ENCODE measurements at regions not wholly inside any gene's neighbourhood (a gene's known extent, or its start where the extent isn't known, plus 50 kb on each side); places are given as distances from the start of the nearest gene placed in this dataset.

DNA sequence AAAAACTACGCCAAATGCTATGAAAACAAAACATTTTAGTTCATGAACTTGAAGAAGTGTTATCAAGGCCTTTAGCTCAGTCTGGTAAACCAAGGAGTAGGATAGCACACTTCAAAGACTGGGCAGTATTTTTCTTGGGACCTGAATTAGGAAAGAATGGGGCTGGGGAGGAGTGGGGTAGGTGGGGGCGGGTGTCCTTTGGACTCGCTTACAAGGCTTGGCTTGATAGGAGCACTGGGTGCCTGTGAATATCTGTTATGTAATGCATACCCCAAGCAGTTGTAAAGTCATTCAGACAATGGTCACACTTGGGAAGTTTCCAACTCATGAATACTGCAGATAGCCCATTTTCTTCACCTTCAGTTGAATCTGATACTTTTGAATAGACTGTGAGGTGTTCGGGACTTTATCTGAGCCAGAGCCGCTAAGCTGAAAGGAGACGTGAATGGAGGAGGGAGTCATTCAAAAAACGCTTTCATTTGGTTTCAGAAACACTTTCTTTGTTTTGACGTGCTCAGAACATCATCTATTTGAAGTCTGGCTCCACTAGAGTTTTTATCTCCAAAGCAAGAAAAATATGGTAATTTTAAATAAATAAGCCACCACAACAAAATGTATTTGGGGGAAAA lies 70.1 kb upstream of the FAM204A start:
- Histone ChIP-seq H3K9ac (ENCODE audit: insufficient read depth, low read depth, low read length) (no peak overlapping the region), H4K20me1 (ENCODE audit: insufficient read depth, low read length) (no peaks in the 10 kb centered on the region), H3K4me1 (ENCODE audit: insufficient read depth, low read length) (no peaks in the 10 kb centered on the region), H2AFZ (ENCODE audit: low read length) (no peak overlapping the region), H3K4me3 (replicated peaks in 1 of 3; ENCODE audit: insufficient read depth in 1 of 3, low read depth in 2 of 3, low read length in 3 of 3) (no peak overlapping the region), H3K9me3 (ENCODE audit: low read length) (no peaks in the 10 kb centered on the region), H3K79me2 (ENCODE audit: insufficient read depth, low read length) (no peaks in the 10 kb centered on the region), H3K4me2 (ENCODE audit: low read depth, low read length) (no peak overlapping the region), H3K27ac (ENCODE audit: extremely low read length, insufficient read depth, low read length) (no peak overlapping the region), H3K27me3 (ENCODE audit: control insufficient read depth in 1 of 2, insufficient read depth in 2 of 2, low read length in 2 of 2) (peaks cover 0 to 44% of the 10 kb centered on the region in 2 experiments; a peak in 2 of 5 replicates), H3K36me3 (replicated peaks in 1 of 2; ENCODE audit: control insufficient read depth in 1 of 2, insufficient read depth in 2 of 2, low read length in 2 of 2) (no peaks in the 10 kb centered on the region)
- FAIRE-seq (no peak), DNase-seq (ENCODE audit: low spot score) (no peak), ATAC-seq (no peak)
- in situ Hi-C loops (cut with HindIII; ENCODE audit: extremely low pct_ligation_motif_present, low pct_unique_long_range_greater_than_20kb) (no loop called here), intact Hi-C loops (cut with micrococcal nuclease; ENCODE audit: unreplicated experiment) (no loop called here)
- POLR2A ChIA-PET, result no interaction called here
- no TSS peak for BruUV-seq (replicated peaks)
- no peak for TF ChIP-seq THAP11 (CRISPR knock-in tag; IDR thresholded peaks at IDR 0.05)
- TF ChIP-seq SIN3B (IDR thresholded peaks at IDR 0.05; ENCODE audit: low read length), result no peak
- TF ChIP-seq ZNF354B (CRISPR knock-in tag; IDR thresholded peaks at IDR 0.05), result no peak
- CTCF ChIA-PET (ENCODE audit: low intra/inter-chr PET ratio, low total read pairs), result no interaction called here
- 15% methylated on average over 8 of the region's 8 CpGs for WGBS (ENCODE audit: low lambda C conversion rate)

DNA sequence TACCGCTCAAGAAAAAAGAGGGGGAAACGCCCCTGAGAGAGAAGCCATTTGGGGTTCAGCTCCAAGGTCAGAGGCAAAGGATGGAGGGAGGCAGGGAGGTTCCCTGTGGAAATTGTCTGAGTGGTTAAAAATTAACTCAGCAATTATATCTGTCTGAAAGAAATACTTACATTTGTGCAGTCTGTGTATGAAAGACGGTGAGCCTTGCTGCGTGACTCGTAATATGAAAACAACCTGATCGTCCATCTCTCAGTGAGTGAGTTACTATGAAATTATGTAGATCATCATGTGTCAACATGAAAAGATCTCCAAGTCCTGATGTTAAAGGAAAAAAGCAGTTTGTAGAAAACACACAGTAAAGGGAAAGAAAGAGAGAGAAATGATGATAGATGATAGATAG lies 67.2 kb upstream of the FAM204A start:
- H2AFZ ChIP-seq (ENCODE audit: low read length), result no peak overlapping the region
- intact Hi-C loops (cut with micrococcal nuclease; ENCODE audit: unreplicated experiment) (no loop called here), in situ Hi-C loops (cut with HindIII; ENCODE audit: extremely low pct_ligation_motif_present, low pct_unique_long_range_greater_than_20kb) (no loop called here)
- no peak overlapping the region for H3K27ac ChIP-seq (ENCODE audit: extremely low read length, insufficient read depth, low read length)
- 7% methylated on average over 6 of the region's 6 CpGs for WGBS (ENCODE audit: low lambda C conversion rate)
- no peak for DNase-seq (ENCODE audit: low spot score)
- no peaks in the 10 kb centered on the region for H3K4me1 ChIP-seq (ENCODE audit: insufficient read depth, low read length)
- POLR2A ChIA-PET, result no interaction called here
- TF ChIP-seq RFX5 (IDR thresholded peaks at IDR 0.05; ENCODE audit: low read depth, low read length) (no peak), NCOA5 (CRISPR knock-in tag; IDR thresholded peaks at IDR 0.05) (no peak), ZNF703 (CRISPR knock-in tag; IDR thresholded peaks at IDR 0.05; ENCODE audit: borderline replicate concordance) (no peak), TCF7L2 (IDR thresholded peaks at IDR 0.05; ENCODE audit: low read depth, low read length) (no peak), MATR3 (CRISPR knock-in tag; IDR thresholded peaks at IDR 0.05) (no peak), SMARCE1 (IDR thresholded peaks at IDR 0.05; ENCODE audit: borderline replicate concordance) (no peak), ZNF367 (CRISPR knock-in tag; IDR thresholded peaks at IDR 0.05; ENCODE audit: borderline replicate concordance) (no peak), MBNL3 (CRISPR knock-in tag; conservative IDR thresholded peaks at IDR 0.05) (no peak), JARID2 (CRISPR knock-in tag; IDR thresholded peaks at IDR 0.05; ENCODE audit: insufficient replicate concordance) (no peak), ZNF724P (CRISPR knock-in tag; IDR thresholded peaks at IDR 0.05; ENCODE audit: borderline replicate concordance) (no peak), ZNF501 (CRISPR knock-in tag; IDR thresholded peaks at IDR 0.05) (no peak)
- TF ChIP-seq, protein P1, sequence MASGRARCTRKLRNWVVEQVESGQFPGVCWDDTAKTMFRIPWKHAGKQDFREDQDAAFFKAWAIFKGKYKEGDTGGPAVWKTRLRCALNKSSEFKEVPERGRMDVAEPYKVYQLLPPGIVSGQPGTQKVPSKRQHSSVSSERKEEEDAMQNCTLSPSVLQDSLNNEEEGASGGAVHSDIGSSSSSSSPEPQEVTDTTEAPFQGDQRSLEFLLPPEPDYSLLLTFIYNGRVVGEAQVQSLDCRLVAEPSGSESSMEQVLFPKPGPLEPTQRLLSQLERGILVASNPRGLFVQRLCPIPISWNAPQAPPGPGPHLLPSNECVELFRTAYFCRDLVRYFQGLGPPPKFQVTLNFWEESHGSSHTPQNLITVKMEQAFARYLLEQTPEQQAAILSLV (CRISPR knock-in tag; IDR thresholded peaks at IDR 0.05; ENCODE audit: borderline replicate concordance), result no peak
- TF ChIP-seq, protein P2, sequence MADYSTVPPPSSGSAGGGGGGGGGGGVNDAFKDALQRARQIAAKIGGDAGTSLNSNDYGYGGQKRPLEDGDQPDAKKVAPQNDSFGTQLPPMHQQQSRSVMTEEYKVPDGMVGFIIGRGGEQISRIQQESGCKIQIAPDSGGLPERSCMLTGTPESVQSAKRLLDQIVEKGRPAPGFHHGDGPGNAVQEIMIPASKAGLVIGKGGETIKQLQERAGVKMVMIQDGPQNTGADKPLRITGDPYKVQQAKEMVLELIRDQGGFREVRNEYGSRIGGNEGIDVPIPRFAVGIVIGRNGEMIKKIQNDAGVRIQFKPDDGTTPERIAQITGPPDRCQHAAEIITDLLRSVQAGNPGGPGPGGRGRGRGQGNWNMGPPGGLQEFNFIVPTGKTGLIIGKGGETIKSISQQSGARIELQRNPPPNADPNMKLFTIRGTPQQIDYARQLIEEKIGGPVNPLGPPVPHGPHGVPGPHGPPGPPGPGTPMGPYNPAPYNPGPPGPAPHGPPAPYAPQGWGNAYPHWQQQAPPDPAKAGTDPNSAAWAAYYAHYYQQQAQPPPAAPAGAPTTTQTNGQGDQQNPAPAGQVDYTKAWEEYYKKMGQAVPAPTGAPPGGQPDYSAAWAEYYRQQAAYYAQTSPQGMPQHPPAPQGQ (CRISPR knock-in tag; IDR thresholded peaks at IDR 0.05; ENCODE audit: borderline replicate concordance), result no peak
- H4K20me1 ChIP-seq (ENCODE audit: insufficient read depth, low read length), result no peaks in the 10 kb centered on the region
- H3K4me3 ChIP-seq (replicated peaks in 1 of 3; ENCODE audit: insufficient read depth in 1 of 3, low read depth in 2 of 3, low read length in 3 of 3), result no peak overlapping the region
- peaks cover 4 to 39% of the 10 kb centered on the region in 2 experiments; a peak in 3 of 5 replicates for H3K27me3 ChIP-seq (ENCODE audit: control insufficient read depth in 1 of 2, insufficient read depth in 2 of 2, low read length in 2 of 2)
- no peaks in the 10 kb centered on the region for H3K79me2 ChIP-seq (ENCODE audit: insufficient read depth, low read length)
- no TSS peak for BruUV-seq (replicated peaks)
- no peak for ATAC-seq
- H3K9ac ChIP-seq (ENCODE audit: insufficient read depth, low read depth, low read length), result no peak overlapping the region
- CTCF ChIA-PET (ENCODE audit: low intra/inter-chr PET ratio, low total read pairs), result no interaction called here
- H3K9me3 ChIP-seq (ENCODE audit: low read length), result no peaks in the 10 kb centered on the region
- no peak overlapping the region for H3K4me2 ChIP-seq (ENCODE audit: low read depth, low read length)
- FAIRE-seq, result no peak
- H3K36me3 ChIP-seq (replicated peaks in 1 of 2; ENCODE audit: control insufficient read depth in 1 of 2, insufficient read depth in 2 of 2, low read length in 2 of 2), result no peaks in the 10 kb centered on the region
